ENCODE measurements at regions not wholly inside any gene's neighbourhood (a gene's known extent, or its start where the extent isn't known, plus 50 kb on each side); places are given as distances from the start of the nearest gene placed in this dataset.

DNA sequence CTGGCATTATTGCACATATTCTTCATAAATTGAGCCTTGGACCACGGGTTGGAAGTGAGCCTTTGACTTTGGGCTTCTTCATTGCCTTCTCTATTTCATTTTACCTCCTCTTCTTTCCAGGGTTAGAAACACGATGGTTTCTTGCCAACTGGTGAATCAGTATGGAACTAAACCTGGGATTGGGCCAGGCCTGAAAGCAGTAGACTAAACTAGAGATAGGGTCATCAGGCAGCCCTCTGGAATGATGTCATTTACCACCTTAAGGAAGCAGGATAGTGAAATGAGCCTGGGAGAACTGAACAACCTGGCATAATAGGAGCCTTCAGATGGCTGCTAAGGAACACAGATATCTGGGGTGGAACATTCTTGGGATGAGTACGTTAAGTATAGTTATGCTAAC lies 67.5 kb upstream of the ATP8A1 start:
- no peak for DNase-seq
- CTCF ChIA-PET: no interaction called here
- no TSS peak for BruUV-seq (replicated peaks)

DNA sequence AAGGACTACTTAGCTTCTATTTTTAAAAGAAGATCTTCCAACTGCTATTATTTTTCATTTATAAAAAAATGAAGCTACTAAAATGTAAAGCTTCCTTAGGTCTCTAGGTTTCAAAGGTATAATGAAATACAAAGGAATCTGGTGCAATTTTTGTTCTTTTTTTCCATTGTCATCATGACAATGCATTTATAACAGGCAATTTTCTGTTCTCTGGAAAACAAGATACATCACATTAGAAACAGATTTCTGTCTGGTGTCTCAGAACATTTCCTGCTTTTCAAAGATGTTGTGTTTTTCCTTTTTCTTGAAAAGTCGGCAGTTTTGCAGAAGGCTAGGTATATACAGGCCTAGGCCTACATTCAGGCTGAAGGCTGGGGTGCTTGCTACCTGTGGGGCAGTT lies 63.6 kb upstream of the ATP8A1 start:
- Histone ChIP-seq H3K9me3 (ENCODE audit: insufficient read depth, low read depth) (no peaks in the 10 kb centered on the region), H3K9me2 (ENCODE audit: insufficient read depth) (no peaks in the 10 kb centered on the region), H3K4me3 (no peak overlapping the region), H3K4me2 (no peak overlapping the region), H3F3A (ENCODE audit: insufficient read depth, low read depth) (no peaks in the 10 kb centered on the region), H2AFZ (no peak overlapping the region), H3K79me2 (ENCODE audit: low read depth) (no peaks in the 10 kb centered on the region), H3K27ac (no peak overlapping the region), H3K27me3 (ENCODE audit: insufficient read depth, low read depth) (no peaks in the 10 kb centered on the region), H4K20me1 (ENCODE audit: insufficient read depth) (no peaks in the 10 kb centered on the region), H3K36me3 (ENCODE audit: low read depth) (no peaks in the 10 kb centered on the region), H3K4me1 (replicated peaks; ENCODE audit: insufficient read depth) (no peaks in the 10 kb centered on the region)
- POLR2A ChIA-PET (ENCODE audit: unreplicated experiment): no interaction called here
- no TSS peak for BruUV-seq (replicated peaks)
- CTCF ChIA-PET: no interaction called here
- DNase-seq: no peak
- TF ChIP-seq, protein P1, sequence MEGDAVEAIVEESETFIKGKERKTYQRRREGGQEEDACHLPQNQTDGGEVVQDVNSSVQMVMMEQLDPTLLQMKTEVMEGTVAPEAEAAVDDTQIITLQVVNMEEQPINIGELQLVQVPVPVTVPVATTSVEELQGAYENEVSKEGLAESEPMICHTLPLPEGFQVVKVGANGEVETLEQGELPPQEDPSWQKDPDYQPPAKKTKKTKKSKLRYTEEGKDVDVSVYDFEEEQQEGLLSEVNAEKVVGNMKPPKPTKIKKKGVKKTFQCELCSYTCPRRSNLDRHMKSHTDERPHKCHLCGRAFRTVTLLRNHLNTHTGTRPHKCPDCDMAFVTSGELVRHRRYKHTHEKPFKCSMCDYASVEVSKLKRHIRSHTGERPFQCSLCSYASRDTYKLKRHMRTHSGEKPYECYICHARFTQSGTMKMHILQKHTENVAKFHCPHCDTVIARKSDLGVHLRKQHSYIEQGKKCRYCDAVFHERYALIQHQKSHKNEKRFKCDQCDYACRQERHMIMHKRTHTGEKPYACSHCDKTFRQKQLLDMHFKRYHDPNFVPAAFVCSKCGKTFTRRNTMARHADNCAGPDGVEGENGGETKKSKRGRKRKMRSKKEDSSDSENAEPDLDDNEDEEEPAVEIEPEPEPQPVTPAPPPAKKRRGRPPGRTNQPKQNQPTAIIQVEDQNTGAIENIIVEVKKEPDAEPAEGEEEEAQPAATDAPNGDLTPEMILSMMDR (conservative IDR thresholded peaks at IDR 0.05): no peak
- no peak for TF ChIP-seq EZH2 (IDR thresholded peaks at IDR 0.05; ENCODE audit: low read depth)
- intact Hi-C loops (cut with micrococcal nuclease; ENCODE audit: unreplicated experiment): no loop called here

More for the DNA sequence above, 67.5 kb upstream of the ATP8A1 start:
- no peaks in the 10 kb centered on the region for H3K36me3 ChIP-seq (ENCODE audit: low read depth)
- H3K4me3 ChIP-seq: no peak overlapping the region
- no peak overlapping the region for H2AFZ ChIP-seq
- H3K9me2 ChIP-seq (ENCODE audit: insufficient read depth): no peaks in the 10 kb centered on the region
- H3F3A ChIP-seq (ENCODE audit: insufficient read depth, low read depth): no peaks in the 10 kb centered on the region
- TF ChIP-seq EZH2 (IDR thresholded peaks at IDR 0.05; ENCODE audit: low read depth): no peak
- TF ChIP-seq, protein P1 (conservative IDR thresholded peaks at IDR 0.05): no peak
- no peaks in the 10 kb centered on the region; the same call in 1 of the 2 replicates for H4K20me1 ChIP-seq (ENCODE audit: insufficient read depth)
- POLR2A ChIA-PET (ENCODE audit: unreplicated experiment): no interaction called here
- H3K27me3 ChIP-seq (ENCODE audit: insufficient read depth, low read depth): no peaks in the 10 kb centered on the region
- H3K4me1 ChIP-seq (replicated peaks; ENCODE audit: insufficient read depth): no peaks in the 10 kb centered on the region
- no peak overlapping the region for H3K27ac ChIP-seq
- no peaks in the 10 kb centered on the region for H3K9me3 ChIP-seq (ENCODE audit: insufficient read depth, low read depth)
- H3K4me2 ChIP-seq: no peak overlapping the region
- intact Hi-C loops (cut with micrococcal nuclease; ENCODE audit: unreplicated experiment): no loop called here
- H3K79me2 ChIP-seq (ENCODE audit: low read depth): no peaks in the 10 kb centered on the region

DNA sequence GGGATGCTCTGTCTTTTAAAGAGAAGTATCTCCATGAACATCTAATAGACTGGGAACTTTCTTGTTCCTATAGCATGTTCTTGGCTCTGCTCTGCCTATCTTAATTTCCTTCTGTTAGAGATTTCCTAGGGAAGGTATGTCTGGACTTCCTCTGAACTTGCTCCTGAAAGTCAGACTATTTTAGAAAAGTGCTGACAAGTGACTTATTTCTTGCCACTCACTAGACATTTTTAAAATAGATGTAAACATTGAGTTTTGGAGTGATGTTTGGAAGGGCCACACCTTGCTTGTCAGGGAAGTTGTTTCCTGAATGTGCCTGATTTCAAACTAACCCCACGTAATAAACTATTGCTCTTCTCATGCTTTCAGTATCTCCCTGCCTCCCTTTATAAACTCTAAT lies 62.4 kb upstream of the ATP8A1 start:
- CTCF ChIA-PET: no interaction called here
- Histone ChIP-seq H3K27me3 (ENCODE audit: insufficient read depth, low read depth) (no peaks in the 10 kb centered on the region), H2AFZ (no peak overlapping the region), H3K4me1 (replicated peaks; ENCODE audit: insufficient read depth) (no peaks in the 10 kb centered on the region), H3K9me2 (ENCODE audit: insufficient read depth) (no peaks in the 10 kb centered on the region), H3K4me2 (no peak overlapping the region), H3K36me3 (ENCODE audit: low read depth) (no peaks in the 10 kb centered on the region), H3K27ac (no peak overlapping the region), H4K20me1 (ENCODE audit: insufficient read depth) (no peaks in the 10 kb centered on the region), H3K4me3 (no peak overlapping the region), H3F3A (ENCODE audit: insufficient read depth, low read depth) (no peaks in the 10 kb centered on the region), H3K9me3 (ENCODE audit: insufficient read depth, low read depth) (no peaks in the 10 kb centered on the region), H3K79me2 (ENCODE audit: low read depth) (no peaks in the 10 kb centered on the region)
- no peak for DNase-seq
- BruUV-seq (replicated peaks): no TSS peak
- TF ChIP-seq, protein P1 (conservative IDR thresholded peaks at IDR 0.05): no peak
- no peak for TF ChIP-seq EZH2 (IDR thresholded peaks at IDR 0.05; ENCODE audit: low read depth)
- POLR2A ChIA-PET (ENCODE audit: unreplicated experiment): no interaction called here
- intact Hi-C loops (cut with micrococcal nuclease; ENCODE audit: unreplicated experiment): no loop called here
